Neural cell (in vitro differentiated cells): ENCODE measurements at regions not wholly inside any gene's neighbourhood (a gene's known extent, or its start where the extent isn't known, plus 50 kb on each side); places are given as distances from the start of the nearest gene placed in this dataset.

Source experiments
- H2AFZ ChIP-seq: fragments of 200-600, 300-800 bp; sonication (generic), shearing (Covaris generic); 2 replicates; pipeline ENCODE4 v1.6.0; 2014; ENCODE audit warnings: low read depth, mild to moderate bottlenecking, antibody characterized with exemption, low read length, moderate library complexity
- H3F3A ChIP-seq: fragments of 200-600 bp; shearing (Covaris generic); 2 replicates; pipeline ENCODE4 v1.6.1; 2016; ENCODE audit warnings: mild to moderate bottlenecking, moderate library complexity, mixed read lengths, antibody characterized with exemption, low read length; ENCODE audit not compliant: insufficient read depth, poor library complexity, severe bottlenecking
- H3K27ac ChIP-seq: fragments of 200-600, 300-800 bp; sonication (generic), shearing (Covaris generic); 2 replicates; pipeline ENCODE4 v1.5.1; 2014; ENCODE audit warnings: mild to moderate bottlenecking, low read length, moderate library complexity
- H3K27me3 ChIP-seq: fragments of 300-800, 200-600 bp; sonication (generic), shearing (Covaris generic); 2 replicates; pipeline ENCODE4 v1.6.0; 2014; ENCODE audit warnings: mild to moderate bottlenecking, low read depth, low read length, moderate library complexity; ENCODE audit not compliant: insufficient read depth
- H3K36me3 ChIP-seq: fragments of 300-800, 200-600 bp; sonication (generic), shearing (Covaris generic); 2 replicates; pipeline ENCODE4 v1.5.1; 2014; ENCODE audit warnings: mild to moderate bottlenecking, antibody characterized with exemption, low read length, moderate library complexity; ENCODE audit not compliant: insufficient read depth
- H3K4me2 ChIP-seq: fragments of 300-800, 200-600 bp; sonication (generic), shearing (Covaris generic); 2 replicates; pipeline ENCODE4 v1.6.0; 2014; ENCODE audit warnings: mild to moderate bottlenecking, low read length
- H3K4me3 ChIP-seq: fragments of 300-800, 200-600 bp; sonication (generic), shearing (Covaris generic); 2 replicates; pipeline ENCODE4 v1.5.1; 2014; ENCODE audit warnings: mild to moderate bottlenecking, low read length, moderate library complexity
- H3K79me2 ChIP-seq: fragments of 200-600 bp; shearing (Covaris generic); replicated peaks from 2 replicates; pipeline ENCODE4 v1.6.0; 2014; ENCODE audit warnings: mild to moderate bottlenecking, low read length, moderate library complexity; ENCODE audit not compliant: insufficient read depth
- H3K9ac ChIP-seq: fragments of 300-800, 200-600 bp; sonication (generic), shearing (Covaris generic); 2 replicates; pipeline ENCODE4 v1.6.1; 2016; ENCODE audit warnings: mild to moderate bottlenecking, low read length, mixed read lengths
- H3K9me2 ChIP-seq: fragments of 200-600 bp; shearing (Covaris generic); 2 replicates; pipeline ENCODE4 v1.6.1; 2016; ENCODE audit warnings: mild to moderate bottlenecking, low read length, mixed read lengths; ENCODE audit not compliant: insufficient read depth
- H3K9me3 ChIP-seq: fragments of 200-600, 300-800 bp; sonication (generic), shearing (Covaris generic); 2 replicates; pipeline ENCODE4 v1.6.1; 2016; ENCODE audit warnings: mild to moderate bottlenecking, mixed run types, low read length, moderate library complexity, mixed read lengths
- H4K20me1 ChIP-seq: fragments of 200-600 bp; shearing (Covaris generic); 2 replicates; pipeline ENCODE4 v1.6.1; 2016; ENCODE audit warnings: mild to moderate bottlenecking, mixed run types; ENCODE audit not compliant: insufficient read depth
- EP300 ChIP-seq: fragments of 450-650 bp; conservative IDR thresholded peaks from 2 replicates; pipeline ENCODE4 v1.6.1; 2014; ENCODE audit warnings: antibody characterized with exemption, mild to moderate bottlenecking, moderate library complexity; ENCODE audit not compliant: poor library complexity, severe bottlenecking
- EZH2 ChIP-seq: fragments of 200-600, 300-800 bp; shearing (Covaris generic), sonication (generic); IDR thresholded peaks from 2 replicates; pipeline ENCODE4 v1.6.1; 2014; ENCODE audit warnings: antibody characterized with exemption, low read length, borderline replicate concordance, mild to moderate bottlenecking; ENCODE audit not compliant: insufficient read depth, poor library complexity, severe bottlenecking
- MXI1 ChIP-seq: fragments of 450-650 bp; conservative IDR thresholded peaks from 2 replicates; pipeline ENCODE4 v1.6.1; 2014; ENCODE audit warnings: antibody characterized with exemption, mild to moderate bottlenecking; ENCODE audit not compliant: poor library complexity, severe bottlenecking
- POLR2AphosphoS5 ChIP-seq: IDR thresholded peaks from 2 replicates; pipeline ENCODE4 v1.6.1; 2012
- RAD21 ChIP-seq: fragments of 450-650 bp; conservative IDR thresholded peaks from 2 replicates; pipeline ENCODE4 v1.6.1; 2014; ENCODE audit warnings: antibody characterized with exemption, mild to moderate bottlenecking, moderate library complexity
- REST ChIP-seq: IDR thresholded peaks from 2 replicates; pipeline ENCODE4 v1.6.1; 2012; ENCODE audit warnings: borderline replicate concordance
- SMC3 ChIP-seq: fragments of 450-650 bp; conservative IDR thresholded peaks from 2 replicates; pipeline ENCODE4 v1.6.1; 2014; ENCODE audit warnings: antibody characterized with exemption, mild to moderate bottlenecking, moderate library complexity; ENCODE audit not compliant: poor library complexity
- TAF1 ChIP-seq: IDR thresholded peaks from 2 replicates; pipeline ENCODE4 v1.6.1; 2012; ENCODE audit warnings: low read depth
- TF ChIP-seq, protein P1 (sequence below): fragments of 450-650 bp; IDR thresholded peaks from 2 replicates; pipeline ENCODE4 v1.5.1; 2014; ENCODE audit warnings: antibody characterized with exemption, mild to moderate bottlenecking, moderate library complexity; ENCODE audit not compliant: poor library complexity, severe bottlenecking

DNA sequence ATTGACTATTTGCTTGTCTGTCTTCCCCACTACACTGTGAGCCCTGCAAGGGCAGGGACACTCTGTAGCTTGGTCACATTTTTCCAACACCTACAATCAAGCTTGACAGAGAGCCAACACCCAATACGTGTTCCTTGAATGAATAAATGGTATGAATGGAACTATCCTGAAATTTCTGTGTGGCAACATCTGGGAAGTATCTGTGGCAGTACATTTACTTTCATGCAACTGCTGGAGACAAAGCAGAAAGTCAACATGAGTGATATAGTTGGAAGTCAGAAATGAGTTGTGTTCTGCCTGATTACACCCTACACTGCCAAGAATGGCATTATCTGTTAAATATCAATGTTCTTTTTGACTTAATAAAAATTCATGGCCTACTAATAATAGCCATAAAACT, 343.5 kb upstream of the F9 start:
- Histone ChIP-seq H3K27me3 (no peaks in the 10 kb centered on the region), H3K4me3 (no peak overlapping the region), H2AFZ (no peak overlapping the region), H3K36me3 (no peaks in the 10 kb centered on the region), H3K9me2 (no peaks in the 10 kb centered on the region), H4K20me1 (no peaks in the 10 kb centered on the region), H3K9ac (no peak overlapping the region), H3K9me3 (no peaks in the 10 kb centered on the region), H3F3A (no peaks in the 10 kb centered on the region), H3K4me2 (no peak overlapping the region), H3K27ac (no peak overlapping the region), H3K79me2 (no peaks in the 10 kb centered on the region)
- no peak for TF ChIP-seq EZH2
- no peak for TF ChIP-seq REST
- TF ChIP-seq TAF1: no peak
- no peak for TF ChIP-seq MXI1
- TF ChIP-seq POLR2AphosphoS5: no peak
- no peak for TF ChIP-seq SMC3
- TF ChIP-seq RAD21: no peak
- no peak for TF ChIP-seq EP300
- TF ChIP-seq, protein P1, sequence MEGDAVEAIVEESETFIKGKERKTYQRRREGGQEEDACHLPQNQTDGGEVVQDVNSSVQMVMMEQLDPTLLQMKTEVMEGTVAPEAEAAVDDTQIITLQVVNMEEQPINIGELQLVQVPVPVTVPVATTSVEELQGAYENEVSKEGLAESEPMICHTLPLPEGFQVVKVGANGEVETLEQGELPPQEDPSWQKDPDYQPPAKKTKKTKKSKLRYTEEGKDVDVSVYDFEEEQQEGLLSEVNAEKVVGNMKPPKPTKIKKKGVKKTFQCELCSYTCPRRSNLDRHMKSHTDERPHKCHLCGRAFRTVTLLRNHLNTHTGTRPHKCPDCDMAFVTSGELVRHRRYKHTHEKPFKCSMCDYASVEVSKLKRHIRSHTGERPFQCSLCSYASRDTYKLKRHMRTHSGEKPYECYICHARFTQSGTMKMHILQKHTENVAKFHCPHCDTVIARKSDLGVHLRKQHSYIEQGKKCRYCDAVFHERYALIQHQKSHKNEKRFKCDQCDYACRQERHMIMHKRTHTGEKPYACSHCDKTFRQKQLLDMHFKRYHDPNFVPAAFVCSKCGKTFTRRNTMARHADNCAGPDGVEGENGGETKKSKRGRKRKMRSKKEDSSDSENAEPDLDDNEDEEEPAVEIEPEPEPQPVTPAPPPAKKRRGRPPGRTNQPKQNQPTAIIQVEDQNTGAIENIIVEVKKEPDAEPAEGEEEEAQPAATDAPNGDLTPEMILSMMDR: no peak

GRCh38 chrX:139179592-139179991, 350.9 kb upstream of the F9 start:
- H3K27me3 ChIP-seq: no peaks in the 10 kb centered on the region

More at GRCh38 chrX:139179592-139179991, 350.9 kb upstream of the F9 start:
- no peak overlapping the region for H2AFZ ChIP-seq
- H3K9me3 ChIP-seq: no peaks in the 10 kb centered on the region
- no peak overlapping the region for H3K4me3 ChIP-seq
- no peaks in the 10 kb centered on the region for H3K36me3 ChIP-seq
- no peak overlapping the region for H3K27ac ChIP-seq
- H3K79me2 ChIP-seq: no peaks in the 10 kb centered on the region
- no peak overlapping the region for H3K4me2 ChIP-seq
- H4K20me1 ChIP-seq: no peaks in the 10 kb centered on the region
- no peaks in the 10 kb centered on the region for H3F3A ChIP-seq
- H3K9ac ChIP-seq: no peak overlapping the region
- no peaks in the 10 kb centered on the region for H3K9me2 ChIP-seq
- TF ChIP-seq TAF1: no peak
- TF ChIP-seq MXI1: no peak
- TF ChIP-seq EP300: no peak
- TF ChIP-seq RAD21: no peak
- TF ChIP-seq SMC3: no peak
- no peak for TF ChIP-seq EZH2
